GM21737 (cell line): ENCODE measurements at regions not wholly inside any gene's neighbourhood (a gene's known extent, or its start where the extent isn't known, plus 50 kb on each side); places are given as distances from the start of the nearest gene placed in this dataset.
"Not testable (repeated sequence)": the region's sequence is repeated elsewhere in the genome, so short reads cannot be mapped to it uniquely, and the experiment has no call there.

Experiments used
- ATAC-seq: cut with Tn5 transposase; IDR thresholded peaks from one replicate; pipeline ENCODE4 v1.9.1; 2021; ENCODE audit warnings: mild to moderate bottlenecking, moderate library complexity; ENCODE audit not compliant: unreplicated experiment

GRCh38 chr6:148602136-148602535 lies 144.7 kb upstream of the UST start:
- ATAC-seq = no peak

DNA sequence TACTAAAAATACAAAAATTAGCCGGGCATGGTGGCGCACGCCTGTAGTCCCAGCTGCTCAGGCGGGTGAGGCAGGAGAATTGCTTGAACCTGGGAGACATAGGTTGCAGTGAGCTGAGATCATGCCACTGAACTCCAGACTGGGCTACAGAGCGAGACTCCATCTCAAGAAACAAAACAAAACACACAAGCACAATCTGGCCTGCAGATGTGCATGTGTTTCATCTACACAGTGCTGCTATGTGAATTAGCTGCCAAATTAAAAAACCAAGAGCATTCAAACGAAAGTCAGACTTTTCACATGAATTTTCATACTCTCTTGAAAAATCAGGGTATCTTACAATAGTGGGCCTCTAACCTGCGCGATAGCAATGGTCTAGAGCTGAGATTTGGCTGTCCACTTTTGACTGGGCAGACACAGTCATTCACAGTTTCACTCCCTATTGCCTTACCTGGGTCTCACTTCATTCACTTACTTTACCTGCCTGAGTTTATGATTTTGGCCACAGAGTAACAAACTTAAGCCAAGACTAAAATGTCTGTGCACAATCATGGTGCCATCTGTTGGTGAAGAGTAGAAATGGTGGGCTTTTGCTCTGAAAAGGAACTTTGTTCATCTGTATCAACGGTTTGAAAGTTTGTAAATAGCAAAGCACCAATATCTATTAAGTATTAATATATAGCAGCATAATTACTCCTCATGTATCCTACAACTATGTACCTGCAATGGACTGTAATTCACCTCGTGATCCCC lies 138.5 kb upstream of the UST start:
- ATAC-seq = no peak

- ATAC-seq = no peak
These were observed 135.6 kb upstream of the UST start for GRCh38 chr6:148611213-148611612.

GRCh38 chr6:148612043-148612442 lies 134.8 kb upstream of the UST start:
- ATAC-seq = no peak

GRCh38 chr6:148614602-148615001 lies 132.2 kb upstream of the UST start:
- ATAC-seq = no peak

- no peak for ATAC-seq
These were observed 130.0 kb upstream of the UST start for GRCh38 chr6:148616841-148617240.

DNA sequence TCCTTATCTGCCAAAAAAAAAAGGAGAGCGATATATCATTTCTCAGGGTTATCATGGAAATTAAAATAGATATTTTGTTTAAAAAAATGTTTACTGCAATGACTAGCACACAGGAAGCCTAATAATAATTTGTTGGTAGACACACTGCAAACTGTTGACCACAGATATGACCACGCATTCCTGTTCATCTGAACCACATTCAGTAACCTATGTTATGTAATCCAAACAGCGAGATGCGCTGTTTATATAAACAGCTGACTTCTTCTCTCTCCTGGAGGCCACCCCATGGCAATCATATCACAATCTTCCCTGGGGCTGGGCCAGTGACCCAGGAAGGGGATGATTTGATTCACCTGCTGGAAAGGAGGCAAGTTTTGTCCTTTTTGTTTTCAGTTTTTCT lies 129.3 kb upstream of the UST start:
- ATAC-seq = no peak

DNA sequence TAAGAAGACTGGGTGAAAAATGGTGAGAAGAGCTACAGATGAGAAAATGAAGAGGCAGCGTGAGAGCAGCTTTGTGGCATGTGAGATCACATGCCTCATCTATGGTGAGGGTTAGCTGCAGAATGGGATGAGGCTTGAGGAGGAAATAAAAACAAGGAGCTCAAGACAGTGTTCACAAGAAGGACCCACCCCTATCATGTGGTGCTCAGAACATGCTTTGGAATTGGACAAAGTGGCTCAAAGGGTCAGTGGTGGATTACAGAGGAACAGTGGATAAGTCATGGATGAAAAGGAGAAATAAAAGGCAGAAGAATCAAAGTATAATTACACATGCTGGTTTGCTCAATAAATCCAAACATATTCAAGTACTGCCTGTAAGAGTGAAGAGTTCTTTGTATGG lies 126.9 kb upstream of the UST start:
- ATAC-seq = no peak

- ATAC-seq = no peak
These were observed 126.1 kb upstream of the UST start for GRCh38 chr6:148620579-148621298.

- no peak for ATAC-seq
These were observed 121.2 kb upstream of the UST start for GRCh38 chr6:148625609-148626008.

- ATAC-seq = no peak
These were observed 118.6 kb upstream of the UST start for GRCh38 chr6:148628251-148628650.

- ATAC-seq = no peak
These were observed 117.6 kb upstream of the UST start for GRCh38 chr6:148629181-148629580.

GRCh38 chr6:148629592-148630465 lies 117.0 kb upstream of the UST start:
- no peak for ATAC-seq

- no peak for ATAC-seq
These were observed 111.6 kb upstream of the UST start for GRCh38 chr6:148635070-148635743.

DNA sequence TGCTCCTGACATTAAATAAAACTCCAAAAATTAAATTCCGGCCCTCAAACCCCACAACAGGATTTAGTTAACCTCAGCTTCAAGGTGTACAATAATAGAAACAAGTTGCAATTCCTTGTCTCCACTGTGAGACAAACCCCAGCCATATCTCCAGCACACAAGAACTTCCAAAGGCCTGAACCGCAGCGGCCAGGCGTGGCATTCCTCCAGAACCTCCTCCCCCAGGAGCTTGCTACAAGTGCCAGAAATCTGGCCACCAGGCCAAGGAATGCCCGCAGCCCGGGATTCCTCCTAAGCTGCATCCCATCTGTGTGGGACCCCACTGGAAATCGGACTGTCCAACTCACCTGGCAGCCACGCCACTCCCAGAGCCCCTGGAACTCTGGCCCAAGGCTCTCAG lies 105.0 kb upstream of the UST start:
- not testable (repeated sequence) for ATAC-seq

GRCh38 chr6:148643208-148643607 lies 103.6 kb upstream of the UST start:
- ATAC-seq = not testable (repeated sequence)

DNA sequence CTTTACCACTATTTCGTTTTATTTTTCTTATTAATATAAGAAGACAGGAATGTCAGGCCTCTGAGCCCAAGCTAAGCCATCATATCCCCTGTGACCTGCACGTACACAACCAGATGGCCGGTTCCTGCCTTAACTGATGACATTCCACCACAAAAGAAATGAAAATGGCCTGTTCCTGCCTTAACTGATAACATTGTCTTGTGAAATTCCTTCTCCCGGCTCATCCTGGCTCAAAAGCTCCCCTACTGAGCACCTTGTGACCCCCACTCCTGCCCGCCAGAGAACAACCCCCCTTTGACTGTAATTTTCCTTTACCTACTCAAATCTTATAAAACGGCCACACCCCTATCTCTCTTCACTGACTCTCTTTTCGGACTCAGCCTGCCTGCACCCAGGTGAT lies 101.8 kb upstream of the UST start:
- not testable (repeated sequence) for ATAC-seq

GRCh38 chr6:148648754-148649453 lies 97.9 kb upstream of the UST start:
- no peak for ATAC-seq

GRCh38 chr6:148649454-148649963 lies 97.3 kb upstream of the UST start:
- no peak for ATAC-seq

- no peak for ATAC-seq
These were observed 95.8 kb upstream of the UST start for GRCh38 chr6:148650941-148651505.
